ENCODE measurements at regions not wholly inside any gene's neighbourhood (a gene's known extent, or its start where the extent isn't known, plus 50 kb on each side); places are given as distances from the start of the nearest gene placed in this dataset.

- peak in 2 of 3 donors; percentile 16 to 41 for DNase-seq
- TF ChIP-seq CTCF (IDR thresholded peaks at IDR 0.05; ENCODE audit: control extremely low read depth, extremely low read depth): no peak
- WGBS, 2 donors: 36 to 56% methylated on average over 5 of the region's 5 CpGs
- Histone ChIP-seq H3K27ac (ENCODE audit: low read depth in 1 of 2, low read length in 1 of 2) (no peak overlapping the region), H3K9ac (ENCODE audit: insufficient read depth in 1 of 2, low read length in 2 of 2) (no peak overlapping the region), H3K4me1 (ENCODE audit: control insufficient read depth in 5 of 5, insufficient read depth in 5 of 5, low read length in 5 of 5) (peaks cover 0 to 11% (median 0%) of the 10 kb centered on the region in 5 donors), H3K4me3 (no peak overlapping the region), H3K36me3 (ENCODE audit: control insufficient read depth in 4 of 4, insufficient read depth in 4 of 4, low read length in 4 of 4) (no peaks in the 10 kb centered on the region), H3K27me3 (ENCODE audit: control insufficient read depth in 3 of 3, insufficient read depth in 3 of 3, low read length in 2 of 3) (no peaks in the 10 kb centered on the region), H3K9me3 (ENCODE audit: control insufficient read depth in 4 of 4, insufficient read depth in 3 of 4, low read length in 3 of 4) (no peaks in the 10 kb centered on the region)
- no peak for ATAC-seq (ENCODE audit: insufficient read depth, low FRiP score)
These were observed 569.0 kb downstream of the TUSC7 start for GRCh38 chr3:117278424-117279190.

- WGBS, 2 donors: 83 to 87% methylated on average over 3 of the region's 3 CpGs
- DNase-seq (peak in 1 of 3 donors; percentile 36), ATAC-seq (ENCODE audit: insufficient read depth, low FRiP score) (no peak)
- no peaks in the 10 kb centered on the region for H3K9me3 ChIP-seq (ENCODE audit: control insufficient read depth in 4 of 4, insufficient read depth in 3 of 4, low read length in 3 of 4)
- H3K9ac ChIP-seq (ENCODE audit: insufficient read depth in 1 of 2, low read length in 2 of 2): no peak overlapping the region
- no peaks in the 10 kb centered on the region for H3K36me3 ChIP-seq (ENCODE audit: control insufficient read depth in 4 of 4, insufficient read depth in 4 of 4, low read length in 4 of 4)
- H3K4me1 ChIP-seq (ENCODE audit: control insufficient read depth in 5 of 5, insufficient read depth in 5 of 5, low read length in 5 of 5): peaks cover 0 to 11% (median 0%) of the 10 kb centered on the region in 5 donors
- no peak for TF ChIP-seq CTCF (IDR thresholded peaks at IDR 0.05; ENCODE audit: control extremely low read depth, extremely low read depth)
- H3K27ac ChIP-seq (ENCODE audit: low read depth in 1 of 2, low read length in 1 of 2): no peak overlapping the region
- H3K27me3 ChIP-seq (ENCODE audit: control insufficient read depth in 3 of 3, insufficient read depth in 3 of 3, low read length in 2 of 3): no peaks in the 10 kb centered on the region
- no peak overlapping the region for H3K4me3 ChIP-seq
These were observed 571.8 kb downstream of the TUSC7 start for GRCh38 chr3:117281371-117281770.

GRCh38 chr3:117282566-117282965, 573.0 kb downstream of the TUSC7 start:
- Histone ChIP-seq H3K36me3 (ENCODE audit: control insufficient read depth in 4 of 4, insufficient read depth in 4 of 4, low read length in 4 of 4) (no peaks in the 10 kb centered on the region), H3K27ac (ENCODE audit: low read depth in 1 of 2, low read length in 1 of 2) (no peak overlapping the region), H3K4me3 (no peak overlapping the region), H3K9me3 (ENCODE audit: control insufficient read depth in 4 of 4, insufficient read depth in 3 of 4, low read length in 3 of 4) (no peaks in the 10 kb centered on the region), H3K27me3 (ENCODE audit: control insufficient read depth in 3 of 3, insufficient read depth in 3 of 3, low read length in 2 of 3) (no peaks in the 10 kb centered on the region), H3K9ac (ENCODE audit: insufficient read depth in 1 of 2, low read length in 2 of 2) (no peak overlapping the region), H3K4me1 (ENCODE audit: control insufficient read depth in 5 of 5, insufficient read depth in 5 of 5, low read length in 5 of 5) (peaks cover 0 to 11% (median 0%) of the 10 kb centered on the region in 5 donors)
- TF ChIP-seq CTCF (IDR thresholded peaks at IDR 0.05; ENCODE audit: control extremely low read depth, extremely low read depth): no peak
- no peak for DNase-seq
- 68 to 81% methylated on average over 4 of the region's 4 CpGs for WGBS, 2 donors
- no peak for ATAC-seq (ENCODE audit: insufficient read depth, low FRiP score)
